A673 (cell line): ENCODE measurements at regions not wholly inside any gene's neighbourhood (a gene's known extent, or its start where the extent isn't known, plus 50 kb on each side); places are given as distances from the start of the nearest gene placed in this dataset.

Source experiments
- BruUV-seq: library from RNA; stranded (reverse); fragments of 400-500 nt; replicated peaks from 2 replicates; lab custom pipeline; 2021; lab: Mats Ljungman, UMichigan
- CTCF ChIA-PET: fragments of 300-600 bp; sonication (Branson Sonifier 250); formaldehyde crosslinking; loops from one replicate; lab custom pipeline; 2022; ENCODE audit warnings: antibody characterized with exemption; lab: Charles Lee
- POLR2A ChIA-PET: fragments of 300-600 bp; sonication (Branson Sonifier 250); formaldehyde crosslinking; loops from one replicate; lab custom pipeline; 2022; ENCODE audit warnings: antibody characterized with exemption; ENCODE audit not compliant: low non-redundant PET; lab: Charles Lee
- DNase-seq: peaks from one replicate; pipeline ENCODE4 v3.0.0-alpha.2; 2015; ENCODE audit warnings: low spot score
- H3K27ac ChIP-seq: fragments of 200-600 bp; sonication (generic); 2 replicates; pipeline ENCODE4 v1.5.1; 2016; ENCODE audit warnings: mixed run types, low read depth, mild to moderate bottlenecking, mixed read lengths, antibody characterized with exemption, low read length; ENCODE audit not compliant: poor library complexity, severe bottlenecking
- H3K27me3 ChIP-seq: fragments of 200-600 bp; sonication (generic); replicated peaks from 2 replicates; pipeline ENCODE4 v1.6.1; 2017; ENCODE audit warnings: mixed run types, low read depth, mild to moderate bottlenecking, mixed read lengths, antibody characterized with exemption, low read length; ENCODE audit not compliant: insufficient read depth, poor library complexity
- H3K36me3 ChIP-seq: fragments of 200-600 bp; sonication (generic); 2 replicates; pipeline ENCODE4 v1.6.1; 2016; ENCODE audit warnings: mixed run types, mild to moderate bottlenecking, mixed read lengths, antibody characterized with exemption, low read length; ENCODE audit not compliant: insufficient read depth, poor library complexity, severe bottlenecking
- H3K4me1 ChIP-seq: fragments of 200-600 bp; sonication (generic); 2 replicates; pipeline ENCODE4 v1.6.1; 2017; ENCODE audit warnings: mixed run types, mild to moderate bottlenecking, mixed read lengths, antibody characterized with exemption, low read length; ENCODE audit not compliant: insufficient read depth, poor library complexity, severe bottlenecking
- H3K4me3 ChIP-seq: fragments of 200-600 bp; sonication (generic); 2 replicates; pipeline ENCODE4 v1.5.1; 2016; ENCODE audit warnings: low read depth, mixed run types, mild to moderate bottlenecking, mixed read lengths, low read length; ENCODE audit not compliant: poor library complexity, severe bottlenecking
- H3K9me3 ChIP-seq: fragments of 200-600 bp; sonication (generic); 2 replicates; pipeline ENCODE4 v1.6.1; 2016; ENCODE audit warnings: mixed run types, low read depth, mild to moderate bottlenecking, mixed read lengths, antibody characterized with exemption, low read length; ENCODE audit not compliant: poor library complexity, severe bottlenecking
- EZH2 ChIP-seq: fragments of 200-600 bp; sonication (generic); IDR thresholded peaks from 2 replicates; pipeline ENCODE4 v1.6.1; 2017; ENCODE audit warnings: borderline replicate concordance, low read depth, mild to moderate bottlenecking, mixed read lengths, antibody characterized with exemption, low read length; ENCODE audit not compliant: poor library complexity, severe bottlenecking
- intact Hi-C: fragments of 100-400 bp; cut with micrococcal nuclease; formaldehyde crosslinking; loops from one replicate; pipeline ENCODE4 v1.10.0; 2022; ENCODE audit not compliant: unreplicated experiment
- TF ChIP-seq, protein P1 (sequence below): fragments of 300-800, 200-600 bp; sonication (generic); conservative IDR thresholded peaks from 2 replicates; pipeline ENCODE4 v1.5.1; 2017; ENCODE audit warnings: low read depth, mild to moderate bottlenecking, antibody characterized with exemption, low read length, moderate library complexity, mixed read lengths

DNA sequence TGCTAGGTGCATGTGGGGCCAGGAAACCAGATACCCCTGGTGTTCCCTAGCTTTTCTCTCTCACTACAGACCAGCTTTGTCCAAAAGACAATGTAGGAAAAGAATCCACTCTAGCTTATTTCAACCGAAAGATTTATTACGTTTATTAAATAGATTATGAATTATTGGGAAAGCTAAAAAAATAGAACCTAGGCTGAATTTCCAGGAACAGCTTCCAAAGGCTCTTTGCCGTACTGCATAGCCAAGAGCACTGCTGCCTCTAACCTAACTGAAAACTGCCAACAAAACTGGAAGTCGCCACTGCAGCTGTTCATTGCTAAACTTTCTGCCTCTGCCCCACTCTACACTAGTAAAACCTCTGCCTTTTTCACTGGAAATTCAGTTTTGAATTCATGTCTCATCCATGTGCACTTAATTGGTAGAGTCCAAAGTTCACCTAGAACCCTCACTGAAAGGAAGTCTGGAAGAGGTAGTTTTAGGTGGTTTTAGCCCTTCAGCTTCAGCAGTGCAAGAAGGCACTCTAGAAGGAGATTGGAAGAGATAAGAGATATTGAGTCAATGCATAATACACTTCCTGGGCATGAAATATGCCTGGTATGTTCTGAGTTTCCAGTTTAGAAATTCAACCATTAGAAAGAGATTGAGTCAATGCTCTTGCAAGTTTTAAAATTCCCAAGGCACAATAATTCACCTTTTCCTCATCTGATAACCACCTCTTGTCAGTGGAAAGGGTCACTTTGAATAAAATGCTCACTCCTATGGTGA, 927.9 kb downstream of the MAT2B start:
- no TSS peak for BruUV-seq
- no peak overlapping the region for H3K4me3 ChIP-seq
- ChIA-PET POLR2A (no interaction called here), CTCF (no interaction called here)
- DNase-seq = no peak
- H3K27ac ChIP-seq = no peak overlapping the region
- H3K27me3 ChIP-seq = peaks cover 26% of the 10 kb centered on the region
- intact Hi-C loops = no loop called here
- no peaks in the 10 kb centered on the region for H3K36me3 ChIP-seq
- no peaks in the 10 kb centered on the region for H3K4me1 ChIP-seq
- no peak for TF ChIP-seq EZH2
- TF ChIP-seq, protein P1, sequence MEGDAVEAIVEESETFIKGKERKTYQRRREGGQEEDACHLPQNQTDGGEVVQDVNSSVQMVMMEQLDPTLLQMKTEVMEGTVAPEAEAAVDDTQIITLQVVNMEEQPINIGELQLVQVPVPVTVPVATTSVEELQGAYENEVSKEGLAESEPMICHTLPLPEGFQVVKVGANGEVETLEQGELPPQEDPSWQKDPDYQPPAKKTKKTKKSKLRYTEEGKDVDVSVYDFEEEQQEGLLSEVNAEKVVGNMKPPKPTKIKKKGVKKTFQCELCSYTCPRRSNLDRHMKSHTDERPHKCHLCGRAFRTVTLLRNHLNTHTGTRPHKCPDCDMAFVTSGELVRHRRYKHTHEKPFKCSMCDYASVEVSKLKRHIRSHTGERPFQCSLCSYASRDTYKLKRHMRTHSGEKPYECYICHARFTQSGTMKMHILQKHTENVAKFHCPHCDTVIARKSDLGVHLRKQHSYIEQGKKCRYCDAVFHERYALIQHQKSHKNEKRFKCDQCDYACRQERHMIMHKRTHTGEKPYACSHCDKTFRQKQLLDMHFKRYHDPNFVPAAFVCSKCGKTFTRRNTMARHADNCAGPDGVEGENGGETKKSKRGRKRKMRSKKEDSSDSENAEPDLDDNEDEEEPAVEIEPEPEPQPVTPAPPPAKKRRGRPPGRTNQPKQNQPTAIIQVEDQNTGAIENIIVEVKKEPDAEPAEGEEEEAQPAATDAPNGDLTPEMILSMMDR = no peak
- no peaks in the 10 kb centered on the region for H3K9me3 ChIP-seq

DNA sequence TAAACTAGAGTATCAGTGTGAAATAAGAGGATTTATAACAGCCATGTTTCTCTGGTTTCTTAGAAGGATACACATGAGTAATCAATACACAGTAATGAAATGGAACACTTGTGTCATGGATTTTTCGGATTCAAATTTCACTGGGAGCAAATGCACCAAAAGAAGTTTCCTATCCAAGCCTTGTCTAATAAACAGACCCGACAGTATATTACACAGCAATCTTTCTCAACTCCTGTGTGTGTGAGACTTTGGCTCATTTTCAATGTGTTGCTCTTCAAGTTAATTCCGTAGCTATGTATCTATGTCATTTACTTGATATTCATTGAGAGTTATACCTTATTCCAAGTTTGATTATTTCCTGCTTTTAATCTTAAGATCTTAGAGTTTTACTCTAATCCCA, 930.2 kb downstream of the MAT2B start:
- Histone ChIP-seq H3K9me3 (no peaks in the 10 kb centered on the region), H3K4me3 (no peak overlapping the region), H3K4me1 (no peaks in the 10 kb centered on the region), H3K27me3 (peaks cover 26% of the 10 kb centered on the region), H3K36me3 (no peaks in the 10 kb centered on the region), H3K27ac (no peak overlapping the region)
- ChIA-PET CTCF (no interaction called here), POLR2A (no interaction called here)
- TF ChIP-seq EZH2 = no peak
- TF ChIP-seq, protein P1 = no peak
- no peak for DNase-seq
- intact Hi-C loops = no loop called here
- BruUV-seq = no TSS peak

DNA sequence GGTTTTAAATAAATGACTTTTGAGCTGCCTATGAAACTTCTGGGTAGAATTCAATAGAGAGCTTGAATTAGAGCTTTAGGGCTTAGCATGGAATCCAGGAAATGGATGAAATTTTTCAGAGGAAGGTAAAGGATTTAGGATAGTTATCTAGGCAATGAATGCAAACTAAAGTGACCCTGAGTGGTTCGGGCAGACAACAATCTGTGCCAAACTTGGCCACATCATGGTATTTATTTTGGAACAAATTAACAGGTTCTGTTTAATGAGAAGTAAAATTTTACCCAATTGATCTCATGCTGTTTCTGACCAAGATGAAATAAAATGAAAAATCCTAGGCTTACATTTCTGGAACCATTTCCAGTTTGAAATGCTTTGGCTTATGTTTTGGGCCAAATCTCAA, 934.4 kb downstream of the MAT2B start:
- no TSS peak for BruUV-seq
- CTCF ChIA-PET = no interaction called here
- Histone ChIP-seq H3K4me1 (no peaks in the 10 kb centered on the region), H3K27ac (no peak overlapping the region), H3K36me3 (no peaks in the 10 kb centered on the region), H3K4me3 (no peak overlapping the region), H3K9me3 (no peaks in the 10 kb centered on the region), H3K27me3 (peaks cover 12% of the 10 kb centered on the region)
- POLR2A ChIA-PET = no interaction called here
- intact Hi-C loops = no loop called here
- TF ChIP-seq, protein P1 = no peak
- TF ChIP-seq EZH2 = no peak
- DNase-seq = no peak
